ENCODE measurements at regions not wholly inside any gene's neighbourhood (a gene's known extent, or its start where the extent isn't known, plus 50 kb on each side); places are given as distances from the start of the nearest gene placed in this dataset.

DNA sequence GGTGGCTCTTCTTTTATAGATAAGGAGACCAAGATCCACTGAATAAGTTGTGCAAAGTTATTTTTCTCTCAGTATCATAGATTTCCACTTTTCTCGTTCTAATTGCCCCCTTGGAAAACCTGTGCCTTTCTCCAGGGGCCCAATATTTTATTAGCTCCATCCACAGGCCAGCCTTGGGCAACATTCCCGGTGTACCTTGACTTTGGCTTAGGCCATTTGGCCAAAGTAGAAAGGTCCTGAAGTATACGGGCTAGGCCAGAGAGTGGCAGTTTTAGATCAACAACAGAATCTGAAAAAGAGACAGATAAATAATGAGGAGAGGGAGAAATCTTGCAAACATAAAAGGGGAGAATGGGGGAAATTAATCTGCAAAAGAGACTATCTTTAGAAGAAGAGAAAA lies 91.7 kb upstream of the CHMP2B start:
- Histone ChIP-seq H3K4me2 (no peak overlapping the region), H3K4me3 (no peak overlapping the region), H3K79me2 (replicated peaks; ENCODE audit: insufficient read depth) (no peaks in the 10 kb centered on the region), H3K36me3 (ENCODE audit: insufficient read depth) (0 out of 2 replicates have a peak, but pooled peaks cover 3% of the 10 kb centered on the region), H3K27ac (ENCODE audit: low read depth) (no peak overlapping the region), H3K4me1 (ENCODE audit: insufficient read depth) (no peaks in the 10 kb centered on the region), H3K27me3 (ENCODE audit: insufficient read depth) (no peaks in the 10 kb centered on the region), H3K9me2 (ENCODE audit: insufficient read depth) (no peaks in the 10 kb centered on the region), H4K20me1 (replicated peaks; ENCODE audit: insufficient read depth) (no peaks in the 10 kb centered on the region), H2AFZ (no peak overlapping the region), H3F3A (replicated peaks; ENCODE audit: low read depth) (no peaks in the 10 kb centered on the region)
- ATAC-seq (no peak), DNase-seq (ENCODE audit: low spot score) (no peak)
- Mint-ChIP-seq H3K27ac (no peak overlapping the region), H3K4me1 (no peaks in the 10 kb centered on the region), H3K4me3 (no peak overlapping the region), H3K36me3 (ENCODE audit: low read depth) (peaks cover 4% of the 10 kb centered on the region; the same call in 2 of the 3 replicates), H3K27me3 (ENCODE audit: insufficient read depth, low read depth, poor library complexity) (peaks cover 5% of the 10 kb centered on the region), H3K9me3 (peaks cover 10% of the 10 kb centered on the region; the same call in 2 of the 3 replicates)
- no peak for TF ChIP-seq JUNB (IDR thresholded peaks at IDR 0.05; ENCODE audit: unreplicated experiment)
- TF ChIP-seq, protein P1, sequence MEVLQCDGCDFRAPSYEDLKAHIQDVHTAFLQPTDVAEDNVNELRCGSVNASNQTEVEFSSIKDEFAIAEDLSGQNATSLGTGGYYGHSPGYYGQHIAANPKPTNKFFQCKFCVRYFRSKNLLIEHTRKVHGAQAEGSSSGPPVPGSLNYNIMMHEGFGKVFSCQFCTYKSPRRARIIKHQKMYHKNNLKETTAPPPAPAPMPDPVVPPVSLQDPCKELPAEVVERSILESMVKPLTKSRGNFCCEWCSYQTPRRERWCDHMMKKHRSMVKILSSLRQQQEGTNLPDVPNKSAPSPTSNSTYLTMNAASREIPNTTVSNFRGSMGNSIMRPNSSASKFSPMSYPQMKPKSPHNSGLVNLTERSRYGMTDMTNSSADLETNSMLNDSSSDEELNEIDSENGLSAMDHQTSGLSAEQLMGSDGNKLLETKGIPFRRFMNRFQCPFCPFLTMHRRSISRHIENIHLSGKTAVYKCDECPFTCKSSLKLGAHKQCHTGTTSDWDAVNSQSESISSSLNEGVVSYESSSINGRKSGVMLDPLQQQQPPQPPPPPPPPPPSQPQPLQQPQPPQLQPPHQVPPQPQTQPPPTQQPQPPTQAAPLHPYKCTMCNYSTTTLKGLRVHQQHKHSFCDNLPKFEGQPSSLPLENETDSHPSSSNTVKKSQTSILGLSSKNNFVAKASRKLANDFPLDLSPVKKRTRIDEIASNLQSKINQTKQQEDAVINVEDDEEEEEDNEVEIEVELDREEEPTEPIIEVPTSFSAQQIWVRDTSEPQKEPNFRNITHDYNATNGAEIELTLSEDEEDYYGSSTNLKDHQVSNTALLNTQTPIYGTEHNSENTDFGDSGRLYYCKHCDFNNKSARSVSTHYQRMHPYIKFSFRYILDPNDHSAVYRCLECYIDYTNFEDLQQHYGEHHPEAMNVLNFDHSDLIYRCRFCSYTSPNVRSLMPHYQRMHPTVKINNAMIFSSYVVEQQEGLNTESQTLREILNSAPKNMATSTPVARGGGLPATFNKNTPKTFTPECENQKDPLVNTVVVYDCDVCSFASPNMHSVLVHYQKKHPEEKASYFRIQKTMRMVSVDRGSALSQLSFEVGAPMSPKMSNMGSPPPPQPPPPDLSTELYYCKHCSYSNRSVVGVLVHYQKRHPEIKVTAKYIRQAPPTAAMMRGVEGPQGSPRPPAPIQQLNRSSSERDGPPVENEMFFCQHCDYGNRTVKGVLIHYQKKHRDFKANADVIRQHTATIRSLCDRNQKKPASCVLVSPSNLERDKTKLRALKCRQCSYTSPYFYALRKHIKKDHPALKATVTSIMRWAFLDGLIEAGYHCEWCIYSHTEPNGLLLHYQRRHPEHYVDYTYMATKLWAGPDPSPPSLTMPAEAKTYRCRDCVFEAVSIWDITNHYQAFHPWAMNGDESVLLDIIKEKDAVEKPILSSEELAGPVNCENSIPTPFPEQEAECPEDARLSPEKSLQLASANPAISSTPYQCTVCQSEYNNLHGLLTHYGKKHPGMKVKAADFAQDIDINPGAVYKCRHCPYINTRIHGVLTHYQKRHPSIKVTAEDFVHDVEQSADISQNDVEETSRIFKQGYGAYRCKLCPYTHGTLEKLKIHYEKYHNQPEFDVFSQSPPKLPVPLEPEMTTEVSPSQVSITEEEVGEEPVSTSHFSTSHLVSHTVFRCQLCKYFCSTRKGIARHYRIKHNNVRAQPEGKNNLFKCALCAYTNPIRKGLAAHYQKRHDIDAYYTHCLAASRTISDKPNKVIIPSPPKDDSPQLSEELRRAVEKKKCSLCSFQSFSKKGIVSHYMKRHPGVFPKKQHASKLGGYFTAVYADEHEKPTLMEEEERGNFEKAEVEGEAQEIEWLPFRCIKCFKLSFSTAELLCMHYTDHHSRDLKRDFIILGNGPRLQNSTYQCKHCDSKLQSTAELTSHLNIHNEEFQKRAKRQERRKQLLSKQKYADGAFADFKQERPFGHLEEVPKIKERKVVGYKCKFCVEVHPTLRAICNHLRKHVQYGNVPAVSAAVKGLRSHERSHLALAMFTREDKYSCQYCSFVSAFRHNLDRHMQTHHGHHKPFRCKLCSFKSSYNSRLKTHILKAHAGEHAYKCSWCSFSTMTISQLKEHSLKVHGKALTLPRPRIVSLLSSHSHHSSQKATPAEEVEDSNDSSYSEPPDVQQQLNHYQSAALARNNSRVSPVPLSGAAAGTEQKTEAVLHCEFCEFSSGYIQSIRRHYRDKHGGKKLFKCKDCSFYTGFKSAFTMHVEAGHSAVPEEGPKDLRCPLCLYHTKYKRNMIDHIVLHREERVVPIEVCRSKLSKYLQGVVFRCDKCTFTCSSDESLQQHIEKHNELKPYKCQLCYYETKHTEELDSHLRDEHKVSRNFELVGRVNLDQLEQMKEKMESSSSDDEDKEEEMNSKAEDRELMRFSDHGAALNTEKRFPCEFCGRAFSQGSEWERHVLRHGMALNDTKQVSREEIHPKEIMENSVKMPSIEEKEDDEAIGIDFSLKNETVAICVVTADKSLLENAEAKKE (CRISPR knock-in tag; IDR thresholded peaks at IDR 0.05) = no peak
- TF ChIP-seq EZH2 (IDR thresholded peaks at IDR 0.05; ENCODE audit: low read depth, unreplicated experiment) = no peak
- TF ChIP-seq ZNF114 (CRISPR knock-in tag; IDR thresholded peaks at IDR 0.05) = no peak
- no peak for TF ChIP-seq NANOG (IDR thresholded peaks at IDR 0.05; ENCODE audit: borderline replicate concordance)
- TF ChIP-seq, protein P2, sequence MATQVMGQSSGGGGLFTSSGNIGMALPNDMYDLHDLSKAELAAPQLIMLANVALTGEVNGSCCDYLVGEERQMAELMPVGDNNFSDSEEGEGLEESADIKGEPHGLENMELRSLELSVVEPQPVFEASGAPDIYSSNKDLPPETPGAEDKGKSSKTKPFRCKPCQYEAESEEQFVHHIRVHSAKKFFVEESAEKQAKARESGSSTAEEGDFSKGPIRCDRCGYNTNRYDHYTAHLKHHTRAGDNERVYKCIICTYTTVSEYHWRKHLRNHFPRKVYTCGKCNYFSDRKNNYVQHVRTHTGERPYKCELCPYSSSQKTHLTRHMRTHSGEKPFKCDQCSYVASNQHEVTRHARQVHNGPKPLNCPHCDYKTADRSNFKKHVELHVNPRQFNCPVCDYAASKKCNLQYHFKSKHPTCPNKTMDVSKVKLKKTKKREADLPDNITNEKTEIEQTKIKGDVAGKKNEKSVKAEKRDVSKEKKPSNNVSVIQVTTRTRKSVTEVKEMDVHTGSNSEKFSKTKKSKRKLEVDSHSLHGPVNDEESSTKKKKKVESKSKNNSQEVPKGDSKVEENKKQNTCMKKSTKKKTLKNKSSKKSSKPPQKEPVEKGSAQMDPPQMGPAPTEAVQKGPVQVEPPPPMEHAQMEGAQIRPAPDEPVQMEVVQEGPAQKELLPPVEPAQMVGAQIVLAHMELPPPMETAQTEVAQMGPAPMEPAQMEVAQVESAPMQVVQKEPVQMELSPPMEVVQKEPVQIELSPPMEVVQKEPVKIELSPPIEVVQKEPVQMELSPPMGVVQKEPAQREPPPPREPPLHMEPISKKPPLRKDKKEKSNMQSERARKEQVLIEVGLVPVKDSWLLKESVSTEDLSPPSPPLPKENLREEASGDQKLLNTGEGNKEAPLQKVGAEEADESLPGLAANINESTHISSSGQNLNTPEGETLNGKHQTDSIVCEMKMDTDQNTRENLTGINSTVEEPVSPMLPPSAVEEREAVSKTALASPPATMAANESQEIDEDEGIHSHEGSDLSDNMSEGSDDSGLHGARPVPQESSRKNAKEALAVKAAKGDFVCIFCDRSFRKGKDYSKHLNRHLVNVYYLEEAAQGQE (IDR thresholded peaks at IDR 0.05; ENCODE audit: unreplicated experiment) = no peak
